Activated naive CD4-positive, alpha-beta T cell treated with anti-CD3 and anti-CD28 coated beads, Interleukin-2, amount 50 U/mL, for 24 hours (primary cell): ENCODE measurements at regions not wholly inside any gene's neighbourhood (a gene's known extent, or its start where the extent isn't known, plus 50 kb on each side); places are given as distances from the start of the nearest gene placed in this dataset.

Experiments
- H3K27ac Mint-ChIP-seq: one replicate; pipeline ENCODE4 v1.8.0; 2021; ENCODE audit warnings: mild to moderate bottlenecking, mixed read lengths
- H3K27me3 Mint-ChIP-seq: one replicate; pipeline ENCODE4 v1.8.0; 2021; ENCODE audit warnings: mixed read lengths
- H3K36me3 Mint-ChIP-seq: one replicate; pipeline ENCODE4 v1.8.0; 2021; ENCODE audit warnings: mixed read lengths
- H3K4me1 Mint-ChIP-seq: one replicate; pipeline ENCODE4 v1.8.0; 2021; ENCODE audit warnings: mixed read lengths
- H3K4me3 Mint-ChIP-seq: one replicate; pipeline ENCODE4 v1.8.0; 2021; ENCODE audit warnings: mild to moderate bottlenecking, mixed read lengths
- H3K9me3 Mint-ChIP-seq: one replicate; pipeline ENCODE4 v1.8.0; 2021; ENCODE audit warnings: mixed read lengths

DNA sequence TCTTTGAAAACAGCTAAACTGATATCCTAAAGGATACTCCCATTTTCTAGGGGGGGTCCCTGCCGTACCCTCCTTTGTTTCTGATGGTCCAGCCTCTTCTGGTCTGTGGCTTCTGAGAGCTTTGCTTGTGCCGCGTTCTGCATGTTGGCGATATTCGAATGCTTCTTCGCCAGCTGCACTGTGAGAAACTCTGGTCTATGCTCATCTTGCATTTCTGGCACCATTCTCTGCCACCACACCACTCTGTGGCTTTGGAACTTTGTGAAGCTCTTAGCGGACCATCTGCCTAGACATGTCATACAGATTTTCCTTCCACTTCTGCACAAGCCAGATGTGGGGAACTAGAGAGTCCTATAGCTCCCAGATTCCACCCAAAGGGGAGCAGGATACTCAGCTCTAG lies 197.2 kb downstream of the REEP3 start:
- Mint-ChIP-seq H3K9me3 (no peaks in the 10 kb centered on the region), H3K27ac (no peak overlapping the region), H3K27me3 (no peaks in the 10 kb centered on the region), H3K4me1 (peaks cover 11% of the 10 kb centered on the region), H3K36me3 (no peaks in the 10 kb centered on the region), H3K4me3 (no peak overlapping the region)

DNA sequence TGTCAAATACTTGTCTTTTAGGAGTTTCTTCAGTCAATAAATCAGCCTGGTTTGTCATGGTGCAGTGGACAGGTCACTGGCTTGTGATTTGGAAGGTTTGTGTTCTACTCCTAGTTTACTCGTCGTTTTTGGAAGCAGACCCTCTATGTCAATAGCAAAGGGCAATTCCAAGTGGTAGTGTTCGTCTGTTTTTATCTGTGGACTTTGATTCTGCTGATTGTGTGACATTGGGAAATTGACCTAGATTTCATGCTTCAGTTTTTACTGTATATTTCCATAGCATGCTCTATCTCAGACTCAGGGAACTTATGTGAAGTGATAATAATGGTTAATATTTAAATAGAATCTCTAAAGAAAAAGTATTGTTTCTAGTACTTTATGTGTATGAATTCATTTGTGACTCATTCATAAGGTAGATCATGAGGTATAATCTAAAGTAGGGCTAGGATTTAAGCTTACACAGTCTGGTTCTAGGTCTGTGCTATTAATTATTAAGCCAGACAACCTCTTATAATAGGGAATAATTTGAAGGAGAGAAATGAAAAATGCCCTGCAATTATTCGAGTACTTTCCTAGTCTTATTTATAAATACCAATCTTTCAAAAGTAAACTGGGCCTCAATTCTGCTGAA lies 198.1 kb downstream of the REEP3 start:
- H3K27me3 Mint-ChIP-seq = no peaks in the 10 kb centered on the region
- H3K9me3 Mint-ChIP-seq = no peaks in the 10 kb centered on the region
- H3K36me3 Mint-ChIP-seq = no peaks in the 10 kb centered on the region
- H3K4me1 Mint-ChIP-seq = peaks cover 11% of the 10 kb centered on the region
- H3K27ac Mint-ChIP-seq = no peak overlapping the region
- no peak overlapping the region for H3K4me3 Mint-ChIP-seq

DNA sequence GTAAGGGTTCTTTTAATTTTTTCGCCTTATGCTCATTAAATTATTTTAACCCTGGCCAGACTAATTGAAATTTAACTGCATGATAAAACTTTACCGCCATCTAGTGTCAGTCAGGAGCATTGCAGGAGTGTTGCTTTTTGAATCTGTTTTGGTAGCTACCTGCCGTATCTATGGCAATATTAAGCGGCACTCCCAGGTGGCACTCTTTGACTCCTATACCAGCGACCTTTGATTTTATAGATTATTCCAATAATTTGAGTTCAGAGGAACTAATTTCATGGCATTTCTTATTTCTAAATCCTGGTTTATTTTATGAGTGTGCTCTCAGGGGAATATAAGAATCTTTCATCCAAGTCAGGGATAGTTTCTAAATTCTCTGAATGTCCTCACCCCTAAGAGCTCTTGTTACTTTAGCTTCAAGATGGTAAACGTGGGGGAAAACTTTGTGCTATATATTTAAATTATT lies 198.9 kb downstream of the REEP3 start:
- H3K27me3 Mint-ChIP-seq = no peaks in the 10 kb centered on the region
- no peaks in the 10 kb centered on the region for H3K36me3 Mint-ChIP-seq
- H3K9me3 Mint-ChIP-seq = no peaks in the 10 kb centered on the region
- peaks cover 11% of the 10 kb centered on the region for H3K4me1 Mint-ChIP-seq
- H3K4me3 Mint-ChIP-seq = no peak overlapping the region
- no peak overlapping the region for H3K27ac Mint-ChIP-seq

DNA sequence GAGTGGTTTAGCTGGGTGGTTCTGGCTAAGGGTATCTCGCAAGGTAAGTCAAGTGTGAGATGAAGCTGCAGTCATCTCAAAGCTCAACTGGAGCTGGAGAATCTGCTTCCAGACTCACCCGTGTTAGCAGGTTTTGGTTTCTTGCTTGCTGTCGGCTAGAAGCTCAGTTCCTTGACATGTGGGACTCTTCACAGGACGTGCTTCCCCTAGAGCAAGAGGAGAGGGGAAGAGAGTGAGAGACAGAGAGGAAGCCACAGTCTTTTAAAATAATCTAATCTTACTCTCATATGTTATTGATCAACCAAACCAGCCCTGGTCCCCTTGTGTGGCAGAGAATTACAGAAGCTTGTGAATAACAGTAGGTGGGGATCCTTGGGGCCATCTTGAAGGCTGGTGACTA lies 199.5 kb downstream of the REEP3 start:
- Mint-ChIP-seq H3K36me3 (no peaks in the 10 kb centered on the region), H3K9me3 (no peaks in the 10 kb centered on the region), H3K4me3 (no peak overlapping the region), H3K27me3 (peaks cover 2% of the 10 kb centered on the region), H3K4me1 (peaks cover 11% of the 10 kb centered on the region), H3K27ac (no peak overlapping the region)

DNA sequence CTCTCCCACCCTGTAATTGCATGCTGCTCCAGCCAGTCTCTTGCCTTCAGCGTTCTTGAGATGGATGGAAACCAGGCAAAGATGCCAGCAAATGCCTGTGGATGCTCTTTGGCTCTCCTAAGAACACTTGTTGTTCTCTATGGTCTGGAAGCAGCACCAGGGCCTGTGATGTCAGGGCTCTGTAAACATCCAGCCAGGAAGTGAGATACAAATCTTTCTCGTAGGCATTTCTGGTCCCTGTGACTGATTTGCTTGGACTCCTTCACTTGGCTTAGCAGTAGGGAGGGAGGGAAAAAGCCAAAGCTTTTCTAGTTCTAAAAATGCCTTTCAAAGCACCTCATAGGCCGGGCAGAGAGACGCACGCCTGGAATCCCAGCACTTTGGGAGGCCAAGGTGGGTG lies 201.3 kb downstream of the REEP3 start:
- Mint-ChIP-seq H3K27ac (peak overlapping the region; percentile 71), H3K4me3 (no peak overlapping the region), H3K4me1 (peaks cover 11% of the 10 kb centered on the region), H3K9me3 (no peaks in the 10 kb centered on the region), H3K36me3 (no peaks in the 10 kb centered on the region), H3K27me3 (peaks cover 16% of the 10 kb centered on the region)

DNA sequence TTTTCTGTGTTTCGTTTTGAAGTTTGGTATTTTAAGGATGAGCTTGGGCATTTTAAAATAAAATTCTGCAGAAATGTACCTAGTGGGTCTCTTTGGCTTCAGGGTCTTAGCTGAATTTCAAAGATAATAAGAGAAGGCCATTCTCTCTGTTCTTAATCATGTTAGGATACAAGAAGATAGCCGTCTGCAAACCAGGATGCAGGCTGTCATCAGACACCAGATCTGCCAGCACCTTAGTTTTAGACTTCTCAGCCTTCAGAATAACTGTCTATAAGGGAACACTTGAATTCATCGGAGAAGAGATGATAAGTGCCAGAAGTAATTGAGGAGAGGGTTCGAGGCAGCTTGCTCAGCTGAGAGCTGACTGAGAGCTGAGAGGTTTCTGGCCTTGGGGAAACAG lies 202.1 kb downstream of the REEP3 start:
- H3K9me3 Mint-ChIP-seq = no peaks in the 10 kb centered on the region
- peaks cover 11% of the 10 kb centered on the region for H3K4me1 Mint-ChIP-seq
- no peak overlapping the region for H3K27ac Mint-ChIP-seq
- peaks cover 18% of the 10 kb centered on the region for H3K27me3 Mint-ChIP-seq
- H3K36me3 Mint-ChIP-seq = no peaks in the 10 kb centered on the region
- H3K4me3 Mint-ChIP-seq = no peak overlapping the region

DNA sequence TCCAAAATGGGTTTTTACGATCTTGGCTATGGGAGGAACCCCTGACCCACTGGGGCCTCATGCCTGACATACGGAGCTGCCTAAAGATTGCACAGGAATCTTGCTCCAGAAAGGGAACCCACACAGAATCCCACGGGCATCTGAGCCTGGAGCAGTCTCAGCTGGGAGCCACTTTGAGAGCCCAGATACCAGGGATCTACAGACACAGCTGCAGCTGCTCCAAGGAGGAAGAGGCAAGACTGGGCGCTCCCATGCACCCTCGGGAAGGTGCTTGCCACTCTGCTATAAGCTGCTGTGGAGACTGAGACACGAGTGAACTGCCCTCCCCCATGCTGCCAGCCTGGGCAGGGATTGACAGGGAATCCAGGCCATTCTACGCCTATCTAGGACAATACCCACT lies 202.5 kb downstream of the REEP3 start:
- no peak overlapping the region for H3K27ac Mint-ChIP-seq
- no peak overlapping the region for H3K4me3 Mint-ChIP-seq
- H3K27me3 Mint-ChIP-seq = peaks cover 18% of the 10 kb centered on the region
- H3K9me3 Mint-ChIP-seq = no peaks in the 10 kb centered on the region
- no peaks in the 10 kb centered on the region for H3K36me3 Mint-ChIP-seq
- peaks cover 11% of the 10 kb centered on the region for H3K4me1 Mint-ChIP-seq

DNA sequence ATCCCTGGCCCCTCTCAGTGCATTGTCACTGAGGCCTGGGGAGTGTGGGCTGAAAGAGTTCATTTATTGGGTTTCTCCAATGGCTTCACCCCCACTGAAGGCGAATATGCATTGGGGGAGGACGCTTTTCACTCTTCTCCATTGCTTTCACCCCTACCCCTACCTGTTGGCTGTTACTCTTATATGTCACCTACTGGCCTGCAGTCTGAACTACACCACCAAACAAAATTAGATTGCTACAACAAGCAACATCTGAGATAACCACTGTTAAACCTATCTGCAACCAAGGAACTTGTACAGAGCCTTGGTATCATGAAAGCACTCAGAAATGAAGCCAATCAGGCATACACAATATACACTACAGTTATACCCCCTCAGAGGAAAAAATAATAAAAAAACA lies 203.7 kb downstream of the REEP3 start:
- peaks cover 18% of the 10 kb centered on the region for H3K27me3 Mint-ChIP-seq

DNA sequence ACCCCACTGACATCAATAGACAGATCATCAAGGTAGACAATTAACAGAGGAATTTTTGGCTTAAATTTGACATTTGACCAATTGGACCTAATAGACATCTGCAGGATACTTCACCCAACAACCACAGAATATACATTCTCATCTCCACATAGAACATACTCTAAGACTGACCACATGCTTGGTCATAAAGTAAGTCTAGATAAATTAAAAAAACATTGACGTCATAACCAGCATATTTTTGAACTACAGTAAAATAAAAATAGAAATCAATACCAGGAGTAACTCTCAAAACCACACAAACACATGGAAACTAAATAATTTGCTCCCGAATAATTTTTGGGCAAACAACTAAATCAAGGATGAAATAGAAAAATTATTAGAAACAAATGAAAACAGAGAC lies 205.7 kb downstream of the REEP3 start:
- Mint-ChIP-seq H3K9me3 (no peaks in the 10 kb centered on the region), H3K4me3 (no peak overlapping the region), H3K4me1 (no peaks in the 10 kb centered on the region), H3K36me3 (no peaks in the 10 kb centered on the region), H3K27me3 (peaks cover 18% of the 10 kb centered on the region), H3K27ac (no peak overlapping the region)

More for the DNA sequence above, 203.7 kb downstream of the REEP3 start:
- H3K9me3 Mint-ChIP-seq = no peaks in the 10 kb centered on the region
- H3K4me1 Mint-ChIP-seq = peaks cover 11% of the 10 kb centered on the region
- H3K4me3 Mint-ChIP-seq = no peak overlapping the region
- no peaks in the 10 kb centered on the region for H3K36me3 Mint-ChIP-seq
- no peak overlapping the region for H3K27ac Mint-ChIP-seq

DNA sequence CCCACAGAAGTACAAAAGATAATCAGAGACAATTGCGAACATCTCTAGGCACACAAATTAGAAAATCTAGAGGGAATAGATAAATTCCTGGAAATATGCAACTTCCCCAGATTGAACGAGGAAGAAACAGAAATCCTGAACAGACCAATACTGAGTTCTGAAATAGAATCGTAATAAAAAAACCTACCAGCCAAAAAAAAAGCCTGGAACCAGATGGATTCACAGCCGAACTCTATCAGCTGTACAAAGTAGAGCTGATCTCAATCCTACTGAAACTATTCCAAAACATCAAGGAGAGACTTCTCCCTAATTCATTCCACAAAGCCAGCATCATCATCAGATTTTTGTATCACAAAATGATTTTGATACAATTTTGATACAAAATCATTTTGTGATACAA lies 206.4 kb downstream of the REEP3 start:
- no peak overlapping the region for H3K27ac Mint-ChIP-seq
- H3K9me3 Mint-ChIP-seq = no peaks in the 10 kb centered on the region
- no peaks in the 10 kb centered on the region for H3K4me1 Mint-ChIP-seq
- H3K27me3 Mint-ChIP-seq = peaks cover 18% of the 10 kb centered on the region
- no peak overlapping the region for H3K4me3 Mint-ChIP-seq
- H3K36me3 Mint-ChIP-seq = no peaks in the 10 kb centered on the region

DNA sequence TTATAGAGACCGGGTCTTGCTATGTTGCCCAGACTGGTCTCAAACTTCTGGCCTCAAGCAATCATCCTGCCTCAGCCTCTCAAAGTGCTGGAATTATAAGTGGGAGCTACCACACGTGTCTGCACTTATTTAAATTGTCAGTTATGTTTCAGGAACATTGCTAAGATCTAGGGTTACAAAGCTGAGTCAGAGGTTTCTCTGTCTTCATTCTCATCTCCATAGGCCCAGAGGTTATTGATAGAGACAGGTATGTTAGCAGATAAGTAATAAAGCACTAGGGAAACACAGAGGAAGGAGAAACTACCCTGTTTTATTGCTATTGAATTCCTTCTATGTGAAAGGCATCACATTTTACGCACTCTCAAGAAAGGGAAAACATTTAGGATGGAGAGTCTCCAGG lies 214.1 kb downstream of the REEP3 start:
- H3K4me3 Mint-ChIP-seq = no peak overlapping the region
- no peaks in the 10 kb centered on the region for H3K9me3 Mint-ChIP-seq

DNA sequence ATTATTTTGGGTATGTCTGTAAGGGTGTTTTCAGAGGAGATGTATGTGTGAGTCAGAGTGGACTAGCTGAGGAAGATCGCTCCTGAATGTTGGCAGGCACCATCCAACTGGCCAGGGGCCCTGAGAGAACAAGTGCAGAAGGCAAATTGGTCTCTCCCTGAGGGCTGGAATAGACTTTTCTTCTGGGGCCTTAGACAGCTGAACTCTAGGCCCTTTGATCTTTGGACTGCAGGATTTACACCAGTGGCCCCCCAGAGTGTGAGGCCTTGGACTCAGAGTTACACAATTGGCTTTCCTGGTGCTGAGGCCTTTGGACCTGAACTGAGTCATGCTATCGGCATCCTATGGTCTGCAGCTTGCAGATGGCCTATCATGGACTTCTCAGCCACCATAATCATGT lies 217.2 kb downstream of the REEP3 start:
- Mint-ChIP-seq H3K4me3 (no peak overlapping the region), H3K9me3 (no peaks in the 10 kb centered on the region), H3K4me1 (peaks cover under 1% of the 10 kb centered on the region), H3K36me3 (peaks cover 2% of the 10 kb centered on the region), H3K27me3 (peaks cover 2% of the 10 kb centered on the region), H3K27ac (no peak overlapping the region)

More for the DNA sequence above, 214.1 kb downstream of the REEP3 start:
- Mint-ChIP-seq H3K4me1 (no peaks in the 10 kb centered on the region), H3K27me3 (no peaks in the 10 kb centered on the region), H3K27ac (no peak overlapping the region), H3K36me3 (no peaks in the 10 kb centered on the region)

DNA sequence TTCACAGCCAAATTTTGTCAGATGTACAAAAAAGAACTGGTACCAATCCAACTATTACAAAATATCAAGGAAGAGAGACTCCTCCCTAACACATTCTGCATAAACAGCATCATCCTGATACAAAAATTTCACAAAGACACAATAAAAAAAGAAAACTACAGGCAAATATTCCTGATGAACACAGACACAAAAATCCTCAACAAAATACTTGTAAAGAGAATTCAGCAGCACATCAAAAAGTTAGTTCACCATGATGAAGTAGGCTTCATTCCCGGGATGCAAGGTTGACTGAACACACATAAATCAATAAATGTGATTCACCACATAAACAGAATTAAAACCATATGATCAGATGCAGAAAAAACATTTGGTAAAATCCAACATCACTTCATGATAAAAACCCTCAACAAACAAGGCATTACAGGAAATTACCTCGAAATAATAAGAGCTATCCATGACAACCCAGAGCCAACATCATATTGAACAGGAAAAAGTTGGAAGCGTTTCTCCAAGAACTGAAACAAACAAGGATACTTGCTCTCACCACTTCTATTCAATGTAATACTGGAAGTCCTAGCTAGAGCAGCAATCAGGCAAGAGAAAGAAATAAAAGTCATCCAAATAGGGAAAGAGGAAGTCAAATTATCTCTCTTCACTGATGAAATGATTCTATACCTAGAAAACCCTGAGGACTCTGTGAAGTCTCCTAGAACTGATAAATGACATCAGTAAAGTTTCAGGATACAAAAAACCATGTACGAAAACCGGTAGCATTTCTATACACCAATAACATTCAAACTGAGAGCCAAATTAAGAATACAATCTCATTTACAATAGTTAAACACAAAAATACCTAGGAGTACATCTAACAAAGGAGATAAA lies 223.1 kb downstream of the REEP3 start:
- Mint-ChIP-seq H3K27me3 (peaks cover 2% of the 10 kb centered on the region), H3K4me3 (no peak overlapping the region), H3K9me3 (no peaks in the 10 kb centered on the region), H3K4me1 (peaks cover 3% of the 10 kb centered on the region), H3K27ac (no peak overlapping the region), H3K36me3 (peaks cover 2% of the 10 kb centered on the region)

DNA sequence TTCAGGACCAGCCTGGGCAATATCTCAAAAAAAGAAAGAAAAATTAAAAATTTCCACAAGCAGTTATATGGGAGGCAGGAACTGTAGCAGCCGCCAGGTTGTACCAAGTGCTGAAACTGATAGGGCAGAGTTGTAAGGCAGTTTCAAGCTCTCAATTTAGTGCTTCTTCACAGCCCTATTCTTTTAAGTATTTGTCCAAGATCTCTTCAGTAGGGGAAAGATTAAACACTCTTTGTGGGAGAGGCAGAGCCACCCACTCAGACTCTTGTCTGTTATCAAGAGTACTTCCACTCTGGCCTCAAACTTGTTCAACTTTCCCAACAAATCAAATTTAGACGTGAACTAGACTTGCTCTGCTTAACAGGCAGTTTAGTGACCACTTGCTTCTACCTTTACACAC lies 228.7 kb downstream of the REEP3 start:
- H3K9me3 Mint-ChIP-seq = no peaks in the 10 kb centered on the region
- peaks cover 6% of the 10 kb centered on the region for H3K27me3 Mint-ChIP-seq
- H3K36me3 Mint-ChIP-seq = no peaks in the 10 kb centered on the region
- no peak overlapping the region for H3K4me3 Mint-ChIP-seq
- no peaks in the 10 kb centered on the region for H3K4me1 Mint-ChIP-seq
- H3K27ac Mint-ChIP-seq = no peak overlapping the region

DNA sequence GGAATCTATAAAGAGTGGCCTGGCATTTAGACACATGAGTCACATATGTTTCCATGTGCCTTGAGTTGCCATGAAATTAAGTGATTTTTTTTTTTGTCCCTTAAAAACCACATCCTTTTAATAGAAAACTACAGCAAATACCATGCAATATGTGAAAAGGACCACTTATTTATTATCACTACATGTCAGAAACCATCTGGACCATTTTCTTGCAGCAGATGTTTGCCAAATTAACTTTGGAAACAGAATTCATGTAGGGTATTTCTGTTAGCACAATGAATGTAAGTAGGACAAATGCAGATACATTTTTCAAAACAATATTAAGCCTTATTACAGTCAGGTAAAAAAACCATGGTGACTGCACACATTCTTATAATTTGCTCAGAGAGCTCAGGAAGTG lies 230.6 kb downstream of the REEP3 start:
- H3K9me3 Mint-ChIP-seq = no peaks in the 10 kb centered on the region
- no peak overlapping the region for H3K27ac Mint-ChIP-seq
- no peaks in the 10 kb centered on the region for H3K36me3 Mint-ChIP-seq
- H3K27me3 Mint-ChIP-seq = peaks cover 6% of the 10 kb centered on the region
- no peak overlapping the region for H3K4me3 Mint-ChIP-seq
- no peaks in the 10 kb centered on the region for H3K4me1 Mint-ChIP-seq

DNA sequence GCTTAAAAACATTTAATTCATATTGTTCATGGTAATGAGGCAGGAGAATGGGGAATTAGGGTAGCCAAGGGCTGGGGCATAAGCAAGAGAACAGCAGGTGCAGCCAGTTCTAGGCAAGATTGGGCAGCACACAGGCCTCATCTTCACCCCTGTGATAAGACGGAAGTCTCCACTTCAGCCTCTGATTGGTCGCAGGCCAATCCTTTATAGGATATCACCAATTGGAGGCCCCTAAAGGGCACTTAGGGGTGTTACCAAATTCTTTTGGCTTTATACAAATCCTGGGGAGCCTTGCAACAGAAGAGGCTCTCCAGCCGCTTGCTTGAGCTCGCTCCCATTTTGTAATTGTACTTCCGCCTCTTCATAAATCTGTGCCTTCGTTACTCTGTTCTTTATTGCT lies 231.1 kb downstream of the REEP3 start:
- Mint-ChIP-seq H3K9me3 (no peaks in the 10 kb centered on the region), H3K27me3 (peaks cover 6% of the 10 kb centered on the region), H3K4me1 (no peaks in the 10 kb centered on the region), H3K4me3 (no peak overlapping the region), H3K27ac (no peak overlapping the region), H3K36me3 (no peaks in the 10 kb centered on the region)
